A673 (cell line): ENCODE measurements at regions not wholly inside any gene's neighbourhood (a gene's known extent, or its start where the extent isn't known, plus 50 kb on each side); places are given as distances from the start of the nearest gene placed in this dataset.
"Not testable (repeated sequence)": the region's sequence is repeated elsewhere in the genome, so short reads cannot be mapped to it uniquely, and the experiment has no call there.

Experiments
- EZH2 ChIP-seq: fragments of 200-600 bp; sonication (generic); IDR thresholded peaks from 2 replicates; pipeline ENCODE4 v1.6.1; 2017; ENCODE audit warnings: borderline replicate concordance, low read depth, mild to moderate bottlenecking, mixed read lengths, antibody characterized with exemption, low read length; ENCODE audit not compliant: poor library complexity, severe bottlenecking
- TF ChIP-seq, protein P1 (sequence below): fragments of 300-800, 200-600 bp; sonication (generic); conservative IDR thresholded peaks from 2 replicates; pipeline ENCODE4 v1.5.1; 2017; ENCODE audit warnings: low read depth, mild to moderate bottlenecking, antibody characterized with exemption, low read length, moderate library complexity, mixed read lengths

DNA sequence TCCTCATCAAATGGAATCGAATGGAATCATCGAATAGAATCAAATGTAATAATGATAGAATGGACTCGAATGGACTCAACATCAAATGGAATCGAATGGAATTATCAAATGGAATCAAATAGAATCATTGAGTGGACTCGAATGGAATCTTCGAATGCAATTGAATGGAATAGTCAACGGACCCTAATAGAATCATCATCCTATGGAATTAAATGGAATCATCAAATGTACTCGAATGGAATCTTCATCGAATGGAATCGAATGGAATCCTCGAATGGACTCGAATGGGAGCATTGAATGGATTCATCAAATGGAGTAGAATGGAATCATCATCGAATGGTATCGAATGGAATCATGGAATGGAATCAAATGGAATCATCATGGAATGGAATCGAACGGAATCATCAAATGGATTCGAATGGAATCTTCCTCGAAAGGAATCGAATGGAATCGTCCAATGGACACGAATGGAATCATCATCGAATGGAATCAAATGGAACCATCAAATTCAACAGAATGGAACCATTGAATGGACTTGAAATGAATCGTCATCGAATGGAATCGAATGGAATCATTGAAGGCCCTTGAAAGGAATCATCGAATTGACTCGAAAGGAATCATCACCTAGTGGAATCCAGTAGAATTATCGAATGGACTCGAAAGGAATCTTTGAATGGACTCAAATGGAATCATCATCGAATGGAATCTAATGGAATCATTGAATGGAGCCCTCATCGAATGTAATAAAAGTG lies 224.9 kb downstream of the SHCBP1 start:
- TF ChIP-seq, protein P1, sequence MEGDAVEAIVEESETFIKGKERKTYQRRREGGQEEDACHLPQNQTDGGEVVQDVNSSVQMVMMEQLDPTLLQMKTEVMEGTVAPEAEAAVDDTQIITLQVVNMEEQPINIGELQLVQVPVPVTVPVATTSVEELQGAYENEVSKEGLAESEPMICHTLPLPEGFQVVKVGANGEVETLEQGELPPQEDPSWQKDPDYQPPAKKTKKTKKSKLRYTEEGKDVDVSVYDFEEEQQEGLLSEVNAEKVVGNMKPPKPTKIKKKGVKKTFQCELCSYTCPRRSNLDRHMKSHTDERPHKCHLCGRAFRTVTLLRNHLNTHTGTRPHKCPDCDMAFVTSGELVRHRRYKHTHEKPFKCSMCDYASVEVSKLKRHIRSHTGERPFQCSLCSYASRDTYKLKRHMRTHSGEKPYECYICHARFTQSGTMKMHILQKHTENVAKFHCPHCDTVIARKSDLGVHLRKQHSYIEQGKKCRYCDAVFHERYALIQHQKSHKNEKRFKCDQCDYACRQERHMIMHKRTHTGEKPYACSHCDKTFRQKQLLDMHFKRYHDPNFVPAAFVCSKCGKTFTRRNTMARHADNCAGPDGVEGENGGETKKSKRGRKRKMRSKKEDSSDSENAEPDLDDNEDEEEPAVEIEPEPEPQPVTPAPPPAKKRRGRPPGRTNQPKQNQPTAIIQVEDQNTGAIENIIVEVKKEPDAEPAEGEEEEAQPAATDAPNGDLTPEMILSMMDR: not testable (repeated sequence)
- TF ChIP-seq EZH2: not testable (repeated sequence)
